ENCODE measurements at regions not wholly inside any gene's neighbourhood (a gene's known extent, or its start where the extent isn't known, plus 50 kb on each side); places are given as distances from the start of the nearest gene placed in this dataset.

DNA sequence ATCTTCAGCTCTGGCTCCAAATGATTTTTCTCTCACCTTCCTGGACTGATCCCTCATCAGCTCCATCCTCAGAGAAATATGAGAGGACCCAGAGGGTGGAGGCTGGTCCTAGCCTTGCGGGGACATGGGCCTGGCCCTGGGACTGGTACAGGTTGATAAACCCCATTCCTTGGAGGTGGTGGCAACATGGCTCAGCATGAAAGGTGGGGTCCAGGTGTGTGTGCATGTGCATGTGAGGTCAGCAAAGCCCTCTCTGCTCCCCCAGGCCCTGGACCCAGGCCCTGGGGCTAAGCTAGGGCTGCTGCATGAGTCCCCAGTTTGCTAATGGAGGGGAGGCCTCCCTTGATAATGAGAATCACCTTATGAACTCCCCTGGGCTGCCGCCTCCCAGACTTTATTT is 363.1 kb downstream of the MATN1 start:
- DNase-seq (ENCODE audit: low spot score) = no peak

DNA sequence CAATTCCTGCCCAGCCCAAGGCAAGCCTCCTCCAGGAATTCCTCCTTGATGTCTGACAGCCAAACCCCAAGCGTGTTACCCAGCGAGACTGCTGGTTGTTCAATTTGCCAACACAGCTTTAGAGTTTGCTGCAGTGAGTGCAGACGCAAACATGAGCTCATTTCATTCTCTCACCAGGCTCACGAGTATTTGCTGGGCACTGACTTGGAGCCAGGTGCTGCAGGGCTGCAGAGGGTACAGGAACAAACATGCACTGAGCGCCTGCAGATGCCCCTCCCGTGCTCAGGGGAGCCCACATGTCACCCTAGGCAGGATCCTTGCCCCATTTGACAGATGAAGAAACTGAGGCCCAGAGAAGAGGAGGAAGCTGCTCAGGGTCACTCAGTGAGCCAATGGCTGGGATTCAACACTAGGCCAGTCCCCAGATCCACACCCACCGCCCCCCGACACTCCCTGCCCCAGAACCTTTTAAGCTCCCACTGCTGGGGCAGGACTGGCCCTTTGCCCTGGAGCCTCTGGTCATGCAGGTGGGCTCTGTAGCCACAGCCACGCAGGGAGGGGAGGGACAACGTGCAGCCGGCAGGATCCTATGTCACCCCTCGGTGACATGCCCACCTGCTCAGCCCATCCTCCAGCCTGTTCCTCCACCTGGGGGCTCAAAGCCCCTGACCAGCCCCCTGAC is 363.7 kb downstream of the MATN1 start:
- DNase-seq (ENCODE audit: low spot score) = no peak

DNA sequence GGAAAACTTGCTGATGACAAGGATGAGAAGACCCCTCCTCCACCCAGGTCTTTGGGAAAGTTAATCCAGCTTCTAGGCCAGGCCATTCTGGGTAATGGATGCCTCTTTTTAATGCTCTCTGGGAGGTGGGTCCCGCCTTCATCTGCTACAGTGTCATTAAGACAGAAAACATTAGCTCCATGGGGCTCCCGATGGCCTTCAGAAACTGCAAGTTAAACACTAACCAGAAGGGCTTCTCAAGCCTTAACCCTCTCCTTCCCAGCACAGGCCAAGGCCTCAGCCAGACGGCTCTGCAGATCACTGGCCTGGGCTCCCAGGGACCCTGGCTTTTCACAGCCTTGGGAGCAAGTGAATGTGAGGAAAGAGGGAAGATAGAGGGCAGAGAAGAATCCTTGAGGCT is 364.9 kb downstream of the MATN1 start:
- DNase-seq (ENCODE audit: low spot score) = no peak

DNA sequence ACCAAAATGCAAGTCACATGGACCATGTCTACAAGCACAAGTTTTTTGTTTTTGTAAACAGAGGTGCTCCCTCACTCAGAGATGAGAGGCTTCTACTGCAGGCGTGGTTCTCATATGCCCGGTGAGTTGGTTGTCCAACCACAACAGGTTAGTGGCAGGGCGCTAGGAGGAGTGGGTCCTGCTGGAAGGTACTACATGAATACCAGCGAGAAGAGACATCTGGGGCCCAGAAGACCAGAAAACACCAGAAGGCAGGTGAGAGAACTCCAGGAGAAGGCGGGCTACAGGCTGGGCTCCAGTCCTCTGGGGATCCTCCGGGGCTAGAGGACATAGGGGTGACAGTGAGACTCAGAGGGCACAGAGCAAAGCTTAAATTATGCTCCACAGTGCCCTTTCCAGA is 366.5 kb downstream of the MATN1 start:
- no peak for DNase-seq (ENCODE audit: low spot score)

DNA sequence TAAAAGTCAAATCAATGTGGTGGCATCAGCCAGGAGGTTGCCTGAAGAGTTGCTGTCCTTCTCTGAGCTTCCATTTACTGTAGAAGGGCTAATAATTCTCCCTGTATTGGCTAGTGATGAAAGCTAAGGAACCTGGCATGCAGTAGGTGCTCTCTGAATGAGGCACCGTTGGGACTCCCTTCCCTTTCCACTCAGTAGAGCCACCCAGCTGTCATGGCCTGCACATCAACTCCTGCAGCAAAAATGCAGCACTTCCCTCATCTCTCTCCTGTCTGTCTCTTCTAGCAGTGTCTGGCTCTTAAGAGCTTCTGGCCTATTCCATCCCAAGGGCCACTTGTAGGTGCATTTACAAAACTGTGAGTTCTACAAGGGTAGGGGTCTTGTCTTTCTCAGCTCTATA is 369.0 kb downstream of the MATN1 start:
- no peak for DNase-seq (ENCODE audit: low spot score)

DNA sequence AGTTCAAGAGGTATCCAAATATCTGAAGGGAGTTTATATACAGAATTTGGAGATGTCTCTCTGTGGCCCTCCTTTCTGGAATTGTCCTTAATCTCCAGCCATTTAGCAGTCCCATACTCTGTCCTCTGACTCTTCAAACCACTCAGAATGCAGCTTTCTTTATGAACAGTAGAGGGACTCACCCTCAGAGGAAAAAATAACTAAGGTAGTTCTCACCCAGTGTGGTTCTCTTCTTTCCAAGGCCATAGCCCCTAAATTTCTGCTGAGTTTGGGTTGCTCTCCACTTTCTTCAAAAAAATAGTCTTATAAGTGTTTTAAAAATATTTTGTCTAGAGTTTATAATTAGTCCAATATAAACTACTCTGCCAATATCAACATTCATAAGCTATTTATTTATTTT is 369.7 kb downstream of the MATN1 start:
- no peak for DNase-seq (ENCODE audit: low spot score)

DNA sequence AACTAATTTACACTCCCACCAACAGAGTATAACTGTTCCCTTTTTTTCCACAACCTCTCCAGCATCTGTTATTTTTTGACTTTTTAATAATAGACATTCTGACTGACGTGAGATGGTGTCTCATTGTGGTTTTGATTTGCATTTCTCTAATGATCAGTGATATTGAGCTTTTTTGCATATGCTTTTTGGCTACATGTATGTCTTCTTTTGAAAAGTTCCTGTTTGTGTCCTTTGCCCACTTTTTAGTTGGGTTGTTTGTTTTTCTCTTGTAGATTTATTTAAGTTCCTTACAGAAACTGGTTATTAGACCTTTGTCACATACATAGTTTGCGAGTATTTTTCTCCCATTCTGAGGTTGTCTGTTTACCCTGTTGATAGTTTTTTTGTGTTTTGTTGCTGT is 375.2 kb downstream of the MATN1 start:
- DNase-seq (ENCODE audit: low spot score) = no peak

DNA sequence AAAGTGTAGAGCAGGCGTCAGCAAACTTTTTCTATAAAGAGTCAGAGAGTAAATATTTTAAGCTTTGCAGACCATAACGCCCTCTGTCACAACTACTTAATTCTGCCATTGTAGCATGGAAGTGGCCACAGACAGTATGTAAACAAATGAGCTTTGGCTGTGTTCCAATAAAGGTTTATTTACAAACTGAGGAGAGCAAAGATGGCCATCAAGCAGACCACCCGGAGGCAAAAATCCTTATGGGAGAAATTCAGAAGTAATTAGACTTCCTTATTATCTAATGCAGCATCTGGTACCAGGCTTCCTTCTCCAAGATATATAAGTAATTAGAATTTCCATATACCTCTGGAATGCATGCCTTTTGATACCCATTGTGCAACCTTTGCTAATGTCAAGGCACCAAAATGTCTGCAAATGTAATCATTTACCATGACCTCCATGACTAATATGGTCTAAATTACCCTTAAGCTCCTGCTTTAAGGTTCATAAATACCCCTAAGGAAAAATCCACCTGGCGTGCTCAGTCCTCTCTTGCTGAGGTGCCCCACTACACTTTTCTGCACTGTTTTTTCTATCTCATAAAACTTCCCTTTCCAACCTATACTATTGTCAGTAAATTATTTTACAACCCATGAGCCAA is 377.8 kb downstream of the MATN1 start:
- DNase-seq (ENCODE audit: low spot score) = no peak

DNA sequence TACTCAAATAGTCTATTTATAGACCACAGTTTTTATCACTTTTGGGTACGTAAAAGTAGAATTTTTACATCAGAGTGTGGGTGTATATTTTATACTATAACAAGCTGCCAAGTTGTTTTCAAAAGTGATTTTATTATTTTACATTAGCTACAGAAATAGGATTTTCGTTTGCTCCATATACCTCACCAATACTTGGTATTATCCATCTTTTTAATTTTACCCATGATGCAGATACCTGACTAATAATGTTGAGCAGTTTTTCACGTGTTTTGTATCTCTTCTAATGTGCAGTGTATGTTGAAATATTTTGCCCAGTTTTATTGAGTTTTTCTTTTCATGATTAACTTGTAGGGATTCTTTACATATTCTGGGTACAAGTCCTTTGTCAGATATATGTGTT is 379.8 kb downstream of the MATN1 start:
- no peak for DNase-seq (ENCODE audit: low spot score)

DNA sequence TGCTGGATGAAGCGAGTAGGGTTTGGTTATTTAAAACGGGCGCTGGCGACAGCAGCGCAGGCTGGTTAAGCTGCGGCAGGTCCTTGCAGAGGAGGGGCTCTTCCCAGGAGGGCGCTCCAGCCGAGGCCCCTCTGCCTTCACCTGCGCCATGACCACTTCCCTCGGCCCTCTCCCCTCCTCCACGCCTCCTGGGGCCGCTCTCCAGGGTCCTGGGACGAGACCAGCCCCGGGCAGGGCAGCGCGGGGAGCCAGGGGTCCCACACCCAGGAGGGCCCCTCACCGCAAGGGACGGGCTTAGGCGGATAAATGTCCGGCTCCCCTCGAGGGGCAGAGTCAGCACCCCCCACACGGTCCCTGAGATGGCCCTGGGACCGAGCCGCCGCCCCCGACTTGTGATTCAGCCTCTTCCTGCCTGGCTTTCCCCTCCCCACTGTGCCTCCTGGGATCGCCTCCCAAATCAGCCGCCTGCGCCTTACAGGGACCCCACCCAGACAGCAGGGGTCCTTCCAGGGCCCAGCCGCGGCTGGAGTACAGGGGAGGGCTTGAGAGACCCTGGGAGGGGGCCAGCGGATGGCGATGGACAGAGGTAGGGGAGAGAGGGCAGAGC is 380.7 kb downstream of the MATN1 start:
- no peak for DNase-seq (ENCODE audit: low spot score)

DNA sequence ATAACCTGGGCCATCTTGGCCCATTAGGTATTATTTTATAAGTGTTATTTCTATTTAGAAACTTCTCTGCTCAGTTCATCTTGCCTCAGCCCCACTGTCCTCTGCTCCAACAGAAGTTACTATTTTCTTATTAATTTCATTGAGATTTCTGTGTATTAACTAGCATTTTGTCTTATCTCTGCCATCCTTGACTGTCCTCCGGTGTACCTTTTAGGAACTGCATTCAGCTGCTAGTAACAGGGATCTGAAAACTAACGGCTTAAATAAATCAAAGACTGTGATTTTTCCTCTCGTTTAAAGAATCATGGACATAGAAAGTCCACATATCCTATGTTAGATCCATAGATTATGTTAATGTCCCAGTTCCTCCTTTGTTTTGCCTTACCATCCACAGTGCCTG is 382.5 kb downstream of the MATN1 start:
- DNase-seq (ENCODE audit: low spot score) = no peak

DNA sequence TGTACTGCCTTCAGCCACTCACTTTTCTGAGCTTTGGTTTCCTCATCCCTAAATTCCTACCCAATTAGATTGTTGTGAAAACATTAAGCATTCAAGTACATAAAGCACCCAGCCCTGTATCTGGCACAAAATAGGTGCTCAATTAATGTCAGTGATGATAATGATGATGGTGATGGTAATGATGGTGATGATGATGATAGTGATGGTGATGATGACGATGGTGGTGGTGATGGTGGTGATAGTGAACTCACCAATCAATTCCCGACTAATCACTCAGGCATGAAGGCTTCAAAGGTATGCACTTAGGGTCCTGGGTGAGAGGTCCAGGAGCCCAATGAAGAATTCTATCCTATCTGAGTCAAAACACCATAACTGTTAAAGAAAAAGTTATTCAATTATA is 383.5 kb downstream of the MATN1 start:
- DNase-seq (ENCODE audit: low spot score) = no peak

DNA sequence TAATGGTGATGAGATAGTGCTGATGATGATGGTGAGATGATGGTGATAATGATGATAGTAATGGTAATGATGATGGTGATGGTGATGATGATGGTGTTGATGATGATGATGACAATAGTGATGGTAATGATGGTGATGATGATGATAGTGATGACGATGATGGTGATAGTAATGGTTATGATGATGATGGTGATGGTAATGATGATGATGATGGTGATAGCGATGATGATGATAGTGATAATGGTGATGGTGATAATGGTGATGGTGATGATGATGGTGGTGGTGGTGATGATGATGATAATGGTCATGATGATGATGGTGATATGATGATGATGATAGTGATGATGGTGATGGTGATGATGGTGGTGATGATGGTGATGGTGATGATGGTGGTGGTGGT is 384.6 kb downstream of the MATN1 start:
- DNase-seq (ENCODE audit: low spot score) = no peak

DNA sequence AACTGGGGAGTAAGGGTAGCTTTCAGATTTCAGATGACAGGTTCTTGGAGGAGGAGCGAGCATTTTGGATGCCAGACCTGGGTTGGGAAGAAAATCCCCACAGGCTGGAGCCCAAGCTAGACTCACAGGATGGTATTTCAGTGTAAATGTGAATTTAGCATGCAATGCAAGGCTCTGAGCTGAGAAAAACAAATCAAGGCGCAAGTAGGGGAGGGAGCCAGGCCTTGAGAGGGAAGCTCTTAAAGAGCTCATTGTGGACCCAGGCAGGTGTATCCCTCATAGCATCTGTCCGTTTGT is 386.1 kb downstream of the MATN1 start:
- DNase-seq (ENCODE audit: low spot score) = no peak

DNA sequence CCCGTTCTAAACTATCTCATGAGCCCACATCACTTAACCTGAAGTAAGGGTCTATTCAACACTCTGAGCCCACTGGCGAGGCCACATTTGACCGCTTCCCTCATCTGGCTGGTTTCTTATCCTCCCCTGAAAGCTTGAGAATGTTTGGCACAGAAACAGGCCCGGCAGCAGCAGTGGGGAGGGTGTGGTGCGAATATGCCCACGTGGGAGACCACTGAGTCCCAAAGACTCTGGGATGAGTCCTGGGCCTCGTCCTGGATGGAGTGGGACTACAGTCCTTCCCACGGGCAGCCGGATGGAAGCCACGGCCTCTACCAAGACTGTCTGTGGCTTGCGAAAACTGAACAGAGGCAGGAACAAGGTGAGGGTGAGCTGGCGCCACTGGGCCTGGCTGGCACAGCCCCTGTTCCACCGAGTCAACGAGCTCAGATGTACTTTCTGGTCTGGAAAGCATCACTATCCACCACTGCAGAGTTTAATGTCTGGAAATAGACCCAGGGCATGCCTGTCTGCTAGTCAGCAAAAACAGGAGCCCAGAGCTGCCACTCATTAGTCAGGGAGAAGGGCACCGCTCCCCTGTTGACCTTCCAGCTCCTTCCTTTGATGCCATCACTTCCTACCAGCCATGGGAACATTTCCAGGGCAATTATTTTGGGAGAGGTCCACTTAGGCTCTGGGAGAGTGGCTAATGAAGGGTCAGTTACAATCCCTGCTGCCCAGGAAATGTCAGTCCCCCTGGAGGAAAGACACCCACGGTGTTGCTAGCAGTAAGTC is 386.6 kb downstream of the MATN1 start:
- DNase-seq (ENCODE audit: low spot score) = no peak

DNA sequence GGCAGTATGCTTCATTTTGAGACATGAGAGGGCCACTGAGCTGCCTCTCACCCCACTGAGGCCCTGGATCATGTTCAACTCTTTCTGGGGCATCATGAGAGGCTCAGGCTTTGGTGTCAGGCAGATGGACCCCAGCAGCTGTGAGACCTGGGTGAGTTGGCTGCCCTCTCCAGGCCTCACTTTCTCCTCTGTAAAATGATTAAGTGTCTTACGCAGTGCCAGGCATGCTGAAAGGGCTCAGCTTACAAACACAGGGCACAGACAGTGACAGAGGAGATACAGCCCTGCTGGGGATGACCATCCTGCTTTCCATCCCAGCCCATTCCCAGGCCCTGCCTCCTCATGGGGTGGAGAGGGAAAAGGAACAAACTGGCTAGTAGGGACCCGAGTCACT is 387.4 kb downstream of the MATN1 start:
- no peak for DNase-seq (ENCODE audit: low spot score)

DNA sequence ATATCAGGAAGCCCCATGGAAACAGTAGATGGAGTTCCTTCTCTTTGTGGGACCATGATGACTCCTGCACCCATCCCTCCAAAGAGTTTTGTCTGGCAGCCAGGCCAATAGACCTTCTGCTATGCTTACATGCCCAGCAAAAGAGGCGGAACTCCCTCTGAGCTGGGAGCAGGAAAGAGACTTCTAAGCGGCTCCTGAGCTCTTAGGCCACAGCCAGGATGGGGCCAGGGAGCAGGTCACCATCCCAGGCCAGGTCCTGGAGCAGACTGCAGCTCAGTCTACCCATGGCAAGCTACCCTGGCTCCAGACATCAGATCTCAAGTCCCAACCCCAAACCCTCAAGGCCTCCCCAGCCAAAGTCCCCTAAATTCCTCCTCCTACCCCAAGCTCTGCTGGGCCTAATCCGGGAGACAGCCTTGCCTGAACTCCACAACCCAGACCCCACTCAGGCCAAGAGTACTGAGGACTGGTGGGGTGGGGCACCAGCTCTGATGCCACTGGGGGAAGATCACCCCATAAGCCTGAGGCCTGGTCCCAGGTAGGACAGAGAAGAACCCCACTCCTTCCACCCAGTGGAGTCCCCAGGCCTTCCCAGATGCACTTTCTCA is 387.9 kb downstream of the MATN1 start:
- no peak for DNase-seq (ENCODE audit: low spot score)

DNA sequence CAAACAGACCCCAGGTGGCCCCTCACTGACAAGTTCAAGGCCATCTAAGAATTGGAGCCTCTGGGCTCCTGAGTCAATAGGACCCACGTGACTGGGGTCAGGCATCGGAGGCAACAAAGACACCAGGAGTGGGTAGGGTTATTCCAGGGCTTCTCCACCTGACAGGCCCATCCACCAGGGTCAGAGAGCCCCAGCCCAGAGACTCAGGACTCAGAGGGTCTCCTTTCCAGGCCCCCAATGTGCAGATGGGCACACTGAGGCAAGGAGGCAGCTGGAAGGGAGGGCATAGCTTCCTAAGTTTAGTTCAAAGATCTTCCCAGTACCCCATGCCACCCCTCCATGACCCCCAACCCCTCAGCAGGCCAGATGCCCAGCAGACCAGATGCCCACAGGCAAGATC is 388.6 kb downstream of the MATN1 start:
- no peak for DNase-seq (ENCODE audit: low spot score)

DNA sequence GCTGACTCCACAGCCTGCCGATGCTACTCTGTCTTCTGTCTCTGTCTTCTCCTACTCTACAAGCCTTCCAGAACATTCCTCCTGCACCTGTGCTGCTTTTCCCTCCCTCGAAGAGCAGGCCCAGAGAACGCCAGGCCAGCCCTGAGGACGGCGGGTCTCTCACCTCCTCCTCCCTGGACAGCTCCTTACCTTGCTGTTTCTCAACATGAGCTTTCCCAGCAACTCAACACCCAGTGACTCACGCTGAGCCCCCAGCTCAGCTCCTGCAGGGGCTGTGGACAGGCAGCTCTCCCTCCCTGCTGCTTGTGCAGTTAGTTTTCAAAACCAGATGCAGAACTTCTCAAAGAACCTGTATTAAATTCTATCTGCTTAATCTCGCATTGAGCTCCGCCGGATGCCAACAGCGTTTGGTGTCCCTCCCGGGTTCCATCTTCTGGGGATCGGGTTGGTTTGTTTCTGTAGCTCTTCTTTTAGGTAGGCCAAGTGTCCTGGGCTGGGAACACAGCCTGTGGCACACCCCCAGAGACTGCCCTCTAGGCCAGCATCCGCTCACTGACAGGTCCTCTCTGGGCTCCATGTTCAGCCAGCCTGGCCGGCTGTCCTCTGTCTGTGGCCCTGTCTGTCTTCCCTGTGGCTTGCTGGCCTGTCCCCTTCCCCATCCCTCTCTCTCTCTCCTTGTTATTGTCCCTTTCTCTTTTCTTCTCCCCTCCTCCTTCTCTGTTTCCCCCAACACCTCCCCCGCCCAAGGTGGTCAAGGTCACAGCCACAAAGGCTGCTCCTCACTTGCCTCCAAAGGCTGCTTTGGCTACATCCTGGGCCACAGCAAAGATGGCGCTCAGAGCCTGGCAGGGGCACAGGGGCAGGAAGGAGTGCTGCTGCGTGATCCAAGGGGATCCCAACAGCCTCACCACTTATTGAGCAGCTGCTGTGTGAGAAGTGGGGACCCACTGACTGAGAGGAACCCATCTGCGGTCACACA is 391.0 kb downstream of the MATN1 start:
- DNase-seq (ENCODE audit: low spot score) = no peak

DNA sequence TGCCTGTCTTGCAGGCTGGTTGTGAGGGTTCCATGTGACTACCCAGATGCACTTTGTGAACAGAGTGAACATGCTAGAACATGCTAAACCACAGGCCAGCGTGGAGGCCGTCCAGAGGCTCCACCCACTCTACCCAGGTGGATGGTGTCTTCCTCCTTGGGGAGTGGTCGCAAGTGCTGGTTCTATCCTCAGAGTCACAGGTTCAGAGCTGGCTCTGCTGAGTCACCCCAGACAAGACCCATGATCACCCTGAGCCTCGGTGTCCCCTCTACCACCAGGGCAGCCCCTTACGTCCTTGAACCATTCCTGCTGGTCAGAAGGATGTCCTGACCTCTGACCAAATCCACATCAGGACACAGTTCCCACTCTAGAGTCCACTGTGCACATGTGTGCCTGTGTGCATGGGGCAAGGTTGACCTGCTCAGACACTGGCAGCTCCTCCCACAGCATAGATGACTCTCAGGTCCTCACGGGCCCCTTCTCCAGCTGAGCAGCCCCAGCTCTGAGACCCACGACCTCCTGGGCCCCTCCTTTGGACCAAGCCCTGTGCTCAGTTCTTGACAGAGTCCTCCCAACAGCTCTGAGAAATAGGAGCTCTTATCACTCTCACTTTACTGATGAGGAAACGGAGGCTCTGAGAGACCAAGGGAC is 391.8 kb downstream of the MATN1 start:
- DNase-seq (ENCODE audit: low spot score) = no peak

DNA sequence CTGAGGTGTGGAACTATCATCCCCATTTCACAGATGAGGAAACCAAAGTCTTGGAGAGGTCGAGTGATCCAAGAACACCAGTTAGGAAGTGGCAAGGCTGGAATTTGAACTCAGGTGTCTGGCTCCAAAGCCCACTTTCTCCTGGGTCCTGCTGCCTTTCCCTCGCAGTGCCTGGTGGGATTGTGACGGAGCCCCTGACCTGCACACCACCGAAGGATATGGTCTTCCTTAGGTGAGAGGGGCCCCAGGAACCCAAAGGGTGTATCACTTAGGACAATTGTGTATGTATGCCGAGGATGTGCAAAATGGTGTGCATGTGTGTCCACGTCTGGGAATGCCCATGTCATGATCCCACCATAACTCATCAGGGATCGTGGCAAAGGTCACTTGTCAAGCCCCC is 392.7 kb downstream of the MATN1 start:
- no peak for DNase-seq (ENCODE audit: low spot score)

All from activated CD4-positive, alpha-beta T cell treated with anti-CD3 and anti-CD28 coated beads, Interleukin-2, Interleukin-4, amounts not matched to agents 100 ng/mL and 50 ng/mL, durations not matched to agents 16 hours and 8 hours (primary cell).